Activated naive CD4-positive, alpha-beta T cell treated with anti-CD3 and anti-CD28 coated beads, Interleukin-2, amount 50 U/mL, for 16 hours (primary cell): ENCODE measurements at regions not wholly inside any gene's neighbourhood (a gene's known extent, or its start where the extent isn't known, plus 50 kb on each side); places are given as distances from the start of the nearest gene placed in this dataset.
"Not testable (repeated sequence)": the region's sequence is repeated elsewhere in the genome, so short reads cannot be mapped to it uniquely, and the experiment has no call there.

Experiments
- DNase-seq: peaks from one replicate; pipeline ENCODE4 v3.0.0-alpha.2; 2020

DNA sequence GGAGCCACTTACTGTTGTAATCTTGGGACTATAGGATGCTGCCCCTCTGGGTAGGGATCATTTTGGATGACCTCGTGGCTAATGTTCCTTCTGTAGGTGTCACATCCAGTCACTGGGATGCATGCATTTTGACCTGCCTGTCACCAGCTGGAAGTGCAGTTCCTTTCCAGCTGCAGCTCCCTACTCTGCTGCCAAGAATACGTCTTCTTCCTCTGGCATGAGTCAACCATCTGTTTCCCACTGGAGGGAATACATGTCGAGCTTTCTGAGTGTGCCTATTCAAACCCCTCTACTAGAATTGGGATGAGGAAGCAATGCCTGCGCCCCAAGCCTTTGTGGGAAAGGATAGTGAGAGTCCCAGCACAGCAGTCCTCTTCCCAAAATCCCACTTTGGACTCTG is 415.5 kb upstream of the ADAMTS5 start:
- no peak for DNase-seq

GRCh38 chr21:27380303-27380702 is 413.4 kb upstream of the ADAMTS5 start:
- no peak for DNase-seq

- DNase-seq = no peak
Measured at GRCh38 chr21:27379354-27379753, 412.5 kb upstream of the ADAMTS5 start.

GRCh38 chr21:27372381-27372780 is 405.5 kb upstream of the ADAMTS5 start:
- DNase-seq = no peak

DNA sequence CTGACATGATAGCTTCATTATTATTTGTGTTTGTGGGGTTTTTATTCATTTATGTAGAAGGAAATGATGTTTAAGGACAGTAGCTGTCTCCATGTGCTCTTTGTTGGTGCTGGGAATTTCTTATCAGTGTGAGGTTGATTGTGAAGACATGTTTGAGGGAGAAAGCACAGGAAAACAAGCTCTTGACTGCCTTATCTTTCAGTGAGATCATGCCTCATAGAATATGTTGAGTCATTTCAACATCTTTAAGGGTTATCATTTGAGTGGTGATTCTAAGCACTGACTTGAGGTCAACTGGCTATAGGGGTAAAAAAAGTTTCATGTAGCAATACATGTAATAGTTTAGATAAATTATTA is 405.1 kb upstream of the ADAMTS5 start:
- DNase-seq = no peak

DNA sequence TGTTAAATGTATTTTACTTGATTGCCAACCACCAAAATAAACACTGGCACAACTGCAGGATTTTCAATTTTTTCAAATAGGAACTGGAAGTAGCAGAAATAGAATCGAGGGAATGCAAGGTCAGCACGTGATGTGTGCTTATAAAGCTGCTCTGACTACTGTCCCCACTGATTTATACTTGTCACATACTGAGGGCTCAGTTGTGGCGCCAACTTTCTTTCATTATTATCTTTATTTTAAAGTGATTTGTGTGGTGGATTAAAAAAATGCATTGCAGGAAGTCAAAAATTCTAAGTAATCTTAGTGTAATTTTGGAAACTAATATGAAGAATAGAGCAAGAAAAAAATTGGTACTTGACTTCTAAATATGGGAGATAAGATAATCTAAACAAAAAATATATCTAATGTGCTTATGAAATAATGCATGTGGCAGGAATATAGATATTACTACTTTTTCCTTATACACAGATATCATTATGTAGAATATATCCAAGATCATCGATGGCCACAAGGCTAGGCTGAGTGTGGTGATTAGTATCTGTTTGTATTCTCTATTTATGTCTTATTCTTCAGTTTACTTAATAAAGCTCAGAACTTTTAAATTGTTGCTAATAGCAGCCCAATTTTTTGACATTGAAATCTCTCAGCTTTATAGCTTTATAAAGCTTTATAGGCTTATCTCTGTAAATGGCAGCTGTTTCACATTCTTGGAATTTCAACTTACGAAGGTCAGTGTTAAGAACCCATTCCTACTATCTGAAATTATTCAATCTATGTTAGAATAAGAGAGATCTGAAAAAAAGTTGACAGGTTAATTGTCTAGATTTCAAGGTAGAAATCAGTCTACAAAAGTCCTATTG is 404.5 kb upstream of the ADAMTS5 start:
- DNase-seq = no peak

DNA sequence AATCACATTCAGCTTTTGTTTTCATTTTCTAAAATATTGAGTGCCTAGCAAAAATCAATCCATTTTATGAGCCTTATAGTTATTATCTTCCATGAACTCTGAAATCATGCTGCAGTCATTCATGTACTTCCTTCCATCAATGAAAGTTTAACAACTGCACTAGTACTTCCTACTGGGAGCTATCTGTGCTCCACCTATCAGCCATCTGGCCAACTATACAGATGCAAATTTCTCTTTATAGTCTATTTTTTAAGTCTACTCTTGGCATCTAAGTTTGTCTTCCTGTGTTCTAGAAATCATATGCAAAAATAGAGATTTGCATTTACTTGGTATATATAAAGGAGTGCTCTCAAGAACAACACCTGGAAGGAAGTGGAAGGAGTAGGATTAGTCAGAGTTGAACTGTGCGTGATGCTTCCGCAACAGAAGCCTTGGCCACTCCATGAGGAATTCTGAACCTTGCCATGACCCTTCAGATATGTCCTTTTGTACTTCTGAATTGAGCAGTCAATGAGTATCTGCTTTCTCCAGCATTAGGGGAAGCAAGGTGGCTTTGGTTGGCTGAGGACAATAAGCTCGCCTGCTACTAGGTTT is 403.2 kb upstream of the ADAMTS5 start:
- DNase-seq = no peak

- no peak for DNase-seq
Measured at GRCh38 chr21:27369234-27369633, 402.3 kb upstream of the ADAMTS5 start.

DNA sequence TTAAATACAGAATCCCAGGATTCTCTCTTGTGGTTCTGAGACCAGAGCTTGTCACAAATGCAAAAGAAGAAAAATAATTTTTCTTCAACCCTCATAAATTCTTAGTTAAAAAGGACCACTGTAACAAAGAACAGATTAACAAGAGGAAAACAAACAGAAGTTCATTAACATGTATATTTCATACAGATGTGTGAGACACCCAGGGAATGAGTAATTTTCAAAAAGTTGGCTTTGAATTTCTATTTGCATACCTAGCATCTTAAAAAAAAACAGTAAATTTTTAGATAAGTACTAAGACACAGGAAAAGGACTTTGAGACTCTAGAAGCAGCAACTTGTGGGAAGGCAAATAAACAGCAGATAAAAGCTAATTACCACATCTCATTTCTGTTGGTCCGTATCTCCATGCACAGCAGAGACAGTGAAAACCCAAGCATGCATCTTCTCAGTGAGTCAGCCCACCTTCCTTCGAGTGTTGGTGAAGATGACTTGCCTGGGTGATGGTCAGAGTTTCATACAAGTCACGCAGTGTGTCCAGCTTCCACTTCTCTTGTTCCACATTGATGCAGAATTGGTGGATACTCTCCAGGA is 399.9 kb upstream of the ADAMTS5 start:
- DNase-seq = no peak

DNA sequence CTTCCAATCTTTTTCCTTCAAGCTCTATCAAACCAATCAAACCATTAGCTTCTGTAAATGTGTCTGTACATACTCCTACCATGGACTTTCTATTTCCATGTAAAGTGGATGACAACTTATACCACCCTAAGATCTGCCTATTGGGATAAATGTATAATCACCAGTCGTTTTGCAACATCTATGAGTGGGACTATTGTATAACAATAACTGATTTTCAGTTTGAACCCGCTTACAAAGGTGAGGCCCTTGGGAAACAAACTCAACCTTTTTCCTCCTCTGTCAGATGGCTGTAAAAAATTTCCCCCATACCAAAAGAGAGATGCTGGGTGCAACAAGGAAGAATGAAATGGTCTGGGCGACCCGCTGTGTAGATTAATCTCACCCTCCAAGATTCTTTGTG is 399.1 kb upstream of the ADAMTS5 start:
- DNase-seq = no peak

DNA sequence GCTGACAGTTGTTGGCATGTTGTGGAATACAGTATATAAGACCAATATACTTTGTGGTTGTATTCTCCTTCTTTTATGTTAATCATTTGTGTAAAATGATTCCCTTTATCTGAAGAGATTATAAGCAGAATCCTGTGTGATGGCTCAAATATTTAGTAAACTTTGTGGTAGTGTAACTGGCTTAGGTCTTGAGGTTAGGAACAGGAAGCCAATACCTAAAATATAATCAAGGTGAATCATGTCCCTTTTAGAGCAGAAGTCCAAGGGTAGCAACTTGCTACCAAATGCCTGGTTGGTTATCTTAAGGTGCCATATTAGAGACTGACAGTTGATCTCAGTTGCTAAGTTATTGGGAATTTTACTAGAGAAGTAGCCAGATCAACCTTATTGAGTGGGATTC is 398.5 kb upstream of the ADAMTS5 start:
- DNase-seq = no peak

- no peak for DNase-seq
Measured at GRCh38 chr21:27363719-27364477, 397.0 kb upstream of the ADAMTS5 start.

DNA sequence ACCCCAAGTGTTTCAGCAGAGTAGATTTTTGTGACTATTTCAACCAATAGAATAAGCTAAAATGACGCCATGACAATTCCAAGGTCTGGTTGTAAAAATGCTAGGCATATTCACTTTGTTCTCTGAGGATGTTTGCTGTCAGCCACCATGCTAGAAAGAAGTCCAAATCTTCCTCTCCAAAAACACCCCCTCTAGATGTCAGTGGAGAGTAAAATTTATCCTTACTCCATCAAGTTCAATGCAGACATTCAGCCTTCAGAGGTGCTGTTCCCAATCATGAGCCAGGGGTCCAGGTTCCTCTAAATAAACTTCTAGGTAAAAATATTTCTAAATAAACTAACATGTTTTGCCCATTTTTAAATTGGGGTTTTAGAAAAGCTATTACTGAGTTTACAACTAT is 395.4 kb upstream of the ADAMTS5 start:
- no peak for DNase-seq

DNA sequence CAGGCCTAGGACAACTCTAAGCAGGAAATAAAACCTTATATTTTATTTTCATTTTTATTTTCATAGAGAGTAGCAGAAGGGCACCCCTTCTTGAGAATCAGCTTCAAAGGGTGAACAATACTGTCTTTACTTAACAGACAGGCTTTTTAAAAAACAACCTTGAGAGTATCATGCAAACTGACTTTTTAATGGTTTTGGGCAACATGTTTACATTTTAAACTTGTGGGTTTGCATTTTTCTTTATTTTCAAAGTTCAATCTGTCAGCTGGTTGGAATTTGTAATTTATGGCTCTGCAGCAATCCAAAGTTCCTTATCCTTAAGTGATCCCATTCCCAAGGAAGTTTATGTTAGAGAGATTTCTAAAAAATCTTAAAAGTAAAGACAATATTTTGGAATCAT is 392.3 kb upstream of the ADAMTS5 start:
- DNase-seq = no peak

- DNase-seq = no peak
Measured at GRCh38 chr21:27352885-27353284, 386.0 kb upstream of the ADAMTS5 start.

DNA sequence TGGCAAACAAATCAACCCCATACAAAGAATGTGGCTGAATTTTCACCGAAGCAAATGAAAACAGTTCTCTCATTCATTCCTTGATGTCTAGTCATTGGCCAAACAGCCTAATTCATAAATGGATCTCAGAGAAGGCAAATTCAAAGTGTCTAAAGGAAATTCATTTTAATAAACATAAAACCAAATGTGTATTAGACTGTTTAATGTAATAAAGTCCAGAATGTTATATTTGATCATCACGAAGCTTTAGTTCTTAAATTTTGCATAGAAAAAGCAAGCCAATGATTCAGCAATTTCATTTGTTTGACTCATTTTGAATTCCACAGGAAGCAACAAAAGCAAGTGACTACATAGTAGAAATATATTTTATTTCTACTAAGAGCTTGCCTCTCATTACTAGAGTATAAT is 379.2 kb upstream of the ADAMTS5 start:
- DNase-seq = no peak

DNA sequence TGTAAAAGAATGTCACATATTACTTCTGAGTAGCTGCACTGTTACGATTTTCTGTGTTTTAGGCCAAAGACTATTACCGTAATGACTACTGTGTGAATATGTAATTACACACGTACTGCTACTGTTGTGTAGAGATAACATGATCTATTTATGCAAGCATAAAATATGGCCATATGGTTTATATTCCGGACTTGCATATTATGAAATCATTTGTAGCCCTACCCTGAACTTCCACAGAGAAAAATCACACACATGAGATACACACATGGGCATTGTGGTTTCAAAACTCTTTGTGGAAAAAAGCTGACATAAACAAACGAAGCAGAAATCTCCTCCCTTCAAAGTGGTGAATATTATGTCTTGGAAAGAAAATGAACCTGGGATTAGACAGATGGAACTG is 373.0 kb upstream of the ADAMTS5 start:
- DNase-seq = no peak

- not testable (repeated sequence) for DNase-seq
Measured at GRCh38 chr21:27338007-27338406, 371.1 kb upstream of the ADAMTS5 start.

DNA sequence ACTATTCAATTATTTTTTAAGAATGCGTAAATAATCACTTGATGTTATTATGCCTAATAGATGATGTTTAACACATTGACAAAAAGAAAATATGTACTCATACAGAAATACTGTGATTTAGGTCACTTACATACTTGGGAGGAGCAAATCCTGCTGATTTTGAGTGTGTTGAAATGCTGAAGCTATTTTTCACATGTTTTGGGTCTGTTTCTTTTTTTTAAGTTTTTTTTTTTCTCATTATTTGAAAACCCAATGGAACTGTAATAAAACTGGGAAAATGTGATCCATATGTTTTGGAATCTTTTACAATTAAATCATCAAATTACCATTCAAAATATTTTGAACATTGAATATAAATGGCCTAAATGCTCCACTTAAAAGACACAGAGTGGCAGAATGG is 366.2 kb upstream of the ADAMTS5 start:
- no peak for DNase-seq

DNA sequence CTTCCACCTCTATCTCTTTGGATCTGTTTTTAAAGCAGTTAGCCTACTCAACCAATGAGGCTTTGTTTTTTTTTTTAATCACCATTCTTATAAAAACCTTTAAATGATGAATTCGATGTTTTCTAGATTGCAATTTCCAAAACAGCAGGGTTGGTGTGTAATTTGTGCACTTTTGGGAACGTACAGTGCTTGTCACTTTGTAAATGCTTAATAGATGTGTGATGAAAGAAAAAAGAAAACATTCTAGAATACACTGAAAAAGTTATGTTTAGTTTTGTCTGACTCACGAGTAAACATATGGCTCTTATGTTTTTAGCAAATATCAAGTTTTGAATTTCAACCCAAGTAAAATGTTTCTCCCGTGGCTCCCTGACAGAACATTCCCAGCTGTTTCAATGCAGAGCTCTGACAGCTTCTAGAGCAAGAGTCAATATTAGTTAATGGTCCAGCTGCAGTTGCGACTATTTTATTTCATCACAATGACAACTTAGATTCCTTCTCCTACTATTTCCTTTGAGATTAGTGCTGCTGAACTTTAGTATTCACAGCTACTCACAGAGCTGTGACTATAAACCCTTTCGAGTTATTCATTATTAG is 362.5 kb upstream of the ADAMTS5 start:
- no peak for DNase-seq

DNA sequence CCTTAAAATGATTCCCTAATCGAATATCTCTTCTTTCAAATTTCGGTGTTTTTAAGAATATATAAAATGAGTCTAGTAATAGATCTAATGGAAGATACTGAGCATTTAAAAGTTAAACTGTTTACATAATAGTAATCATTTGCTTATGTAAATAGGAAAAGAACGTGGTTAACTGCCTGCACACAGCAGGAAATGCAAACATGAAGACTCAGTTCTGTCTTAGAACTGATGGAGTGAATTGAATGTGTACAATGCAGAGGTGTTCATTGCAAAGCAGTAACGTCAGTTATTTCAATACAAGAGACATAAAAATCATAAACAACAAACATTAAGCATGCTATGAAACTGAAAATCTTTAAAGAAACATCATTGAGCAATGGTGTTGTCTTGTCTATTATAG is 359.4 kb upstream of the ADAMTS5 start:
- DNase-seq = no peak

- DNase-seq = no peak
Measured at GRCh38 chr21:27323331-27323730, 356.4 kb upstream of the ADAMTS5 start.

DNA sequence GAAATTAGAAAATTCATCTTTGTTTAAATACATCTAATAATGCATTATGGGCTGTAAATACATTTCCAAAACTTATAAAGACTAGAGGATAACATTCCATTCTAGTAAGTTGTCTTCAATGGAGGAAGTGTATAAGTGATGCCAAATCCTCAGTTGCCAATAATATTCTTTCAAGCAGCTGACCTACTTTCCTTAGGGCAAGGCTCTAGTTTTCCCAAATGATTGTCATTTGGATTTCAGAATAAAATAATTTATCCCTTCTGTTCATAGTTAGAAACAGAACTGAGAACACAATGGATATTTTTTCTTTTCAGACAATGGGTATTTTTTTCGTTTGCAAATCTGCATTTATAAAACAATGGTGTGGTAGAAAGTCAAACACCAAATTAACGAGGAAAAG is 354.9 kb upstream of the ADAMTS5 start:
- DNase-seq = no peak
